ENCODE measurements at regions not wholly inside any gene's neighbourhood (a gene's known extent, or its start where the extent isn't known, plus 50 kb on each side); places are given as distances from the start of the nearest gene placed in this dataset.

DNA sequence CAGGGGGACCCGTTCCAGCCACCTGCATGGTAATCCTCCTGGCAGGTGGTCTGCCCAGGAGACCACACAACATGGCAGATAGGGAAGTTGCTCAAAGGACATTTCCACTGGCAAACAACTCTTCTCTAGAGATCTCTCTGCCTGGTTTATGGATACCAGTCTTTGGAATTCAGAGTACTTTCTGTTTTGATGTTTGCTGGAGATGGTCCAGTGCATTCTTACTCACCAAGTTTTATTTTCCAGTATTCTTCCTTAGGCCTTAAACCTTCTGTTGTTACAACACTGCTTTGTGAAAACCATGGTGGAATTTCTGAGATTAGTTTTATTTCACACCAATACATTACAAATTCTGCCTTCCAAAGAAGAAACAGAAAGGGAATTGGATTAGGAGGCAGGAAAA is 428.3 kb downstream of the FUT8 start:
- TF ChIP-seq POU2F2 (IDR thresholded peaks at IDR 0.05; ENCODE audit: low read depth, low read length), result no peak
- TF ChIP-seq POLR2AphosphoS5 (IDR thresholded peaks at IDR 0.05; ENCODE audit: low read depth, low read length), result no peak
- no peak for TF ChIP-seq POLR2A (IDR thresholded peaks at IDR 0.05; ENCODE audit: low read depth, low read length)
- no peak for TF ChIP-seq TAF1 (IDR thresholded peaks at IDR 0.05; ENCODE audit: low read depth, low read length)

Data from GM12891 (cell line).